ENCODE measurements at regions not wholly inside any gene's neighbourhood (a gene's known extent, or its start where the extent isn't known, plus 50 kb on each side); places are given as distances from the start of the nearest gene placed in this dataset.
"Not testable (repeated sequence)": the region's sequence is repeated elsewhere in the genome, so short reads cannot be mapped to it uniquely, and the experiment has no call there.

DNA sequence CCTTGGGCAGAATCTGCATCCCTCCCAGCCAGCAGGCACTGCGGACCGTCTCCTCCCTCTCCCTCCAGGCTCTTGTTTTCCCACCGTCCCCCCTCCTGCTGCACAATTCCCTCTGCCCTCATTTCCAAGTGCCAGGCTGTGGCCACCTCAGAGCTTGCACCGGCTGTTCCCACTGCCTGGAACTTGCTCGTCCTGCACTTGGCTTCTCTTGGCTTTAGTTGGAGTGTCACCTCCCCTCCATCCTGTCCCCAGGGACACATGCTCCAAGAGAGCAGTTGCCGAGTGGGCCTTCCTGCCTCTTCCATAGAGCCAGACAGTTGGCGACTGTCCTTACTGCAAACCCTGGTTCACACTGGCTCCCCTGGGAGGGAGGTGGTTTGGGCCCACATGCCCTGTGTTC, 87.0 kb upstream of the DRD5 start:
- not testable (repeated sequence) for H3T11ph ChIP-seq (ENCODE audit: low read length); H3K27me3 ChIP-seq (ENCODE audit: insufficient read depth, low read length); H3K9me3 Mint-ChIP-seq; H4K5ac ChIP-seq (ENCODE audit: insufficient read length, low read depth, low read length); H4K20me1 ChIP-seq (ENCODE audit: control insufficient read depth, insufficient read depth, insufficient read length); H3K27ac ChIP-seq (ENCODE audit: insufficient read length, low read depth, low read length); H4K91ac ChIP-seq (ENCODE audit: insufficient read length, low read depth, low read length); DNase-seq; H3K36me3 Mint-ChIP-seq (ENCODE audit: insufficient read depth in 1 of 3, low read depth in 3 of 3); H3K4ac ChIP-seq (ENCODE audit: low read depth, low read length); H3K79me1 ChIP-seq (ENCODE audit: insufficient read depth, low read depth, low read length, poor library complexity, severe bottlenecking); H3K18ac ChIP-seq (ENCODE audit: insufficient read length, low read depth, low read length); H2BK5ac ChIP-seq (ENCODE audit: insufficient read length, low read length); H3K4me2 ChIP-seq (ENCODE audit: insufficient read depth, insufficient read length, low read length); H3K56ac ChIP-seq (ENCODE audit: insufficient read length, low read depth, low read length); H2BK20ac ChIP-seq (ENCODE audit: low read depth, low read length, poor library complexity, severe bottlenecking); H3K9me3 ChIP-seq (ENCODE audit: control insufficient read depth, low read depth, low read length); H3K27ac Mint-ChIP-seq; H2AFZ ChIP-seq (ENCODE audit: low read length); H3K4me3 Mint-ChIP-seq; H3K4me1 ChIP-seq (ENCODE audit: insufficient read depth, low read length); H3K9ac ChIP-seq (ENCODE audit: extremely low read depth, insufficient read length, low read length); H2AK5ac ChIP-seq (ENCODE audit: insufficient read length, low read length); H2BK12ac ChIP-seq (ENCODE audit: insufficient read length, low read depth, low read length); H2BK120ac ChIP-seq (ENCODE audit: low read depth, low read length, poor library complexity, severe bottlenecking); H3K23me2 ChIP-seq (ENCODE audit: insufficient read length, low read depth, low read length, poor library complexity, severe bottlenecking); H3K27me3 Mint-ChIP-seq (ENCODE audit: low read depth); H3K14ac ChIP-seq (ENCODE audit: insufficient read depth, low read length); H3K79me2 ChIP-seq (ENCODE audit: insufficient read depth, low read length); H3K23ac ChIP-seq (ENCODE audit: insufficient read length, low read depth, low read length); H2BK15ac ChIP-seq (ENCODE audit: low read depth, low read length); H4K8ac ChIP-seq (replicated peaks; ENCODE audit: insufficient read length, low read depth, low read length)
- no CpG with 5 or more reads among the region's 7 CpGs for WGBS (ENCODE audit: extremely low coverage, insufficient read length, low lambda C conversion rate)
- peaks cover 28 to 39% of the 10 kb centered on the region in 2 experiments for H3K4me1 Mint-ChIP-seq

Data from H9 (cell line).